Adrenal gland (tissue), 9 donors: ENCODE measurements at regions not wholly inside any gene's neighbourhood (a gene's known extent, or its start where the extent isn't known, plus 50 kb on each side); places are given as distances from the start of the nearest gene placed in this dataset.
A peak's percentile ranks its signal among the peaks of the same experiment; 100 is the strongest.

Source experiments
- DNase-seq, 7 donors: peaks; one replicate each; pipeline ENCODE4 v3.0.0-alpha.2; 2019 to 2020
- H3K27ac ChIP-seq, 5 donors: fragments of 200-600 bp; sonication (generic) in 4 of 5; 1 replicate in 3 of 5; 2 replicates in 2 of 5; pipeline versions ENCODE4 v1.5.1 to v1.8.0; 2016 to 2020; ENCODE audit warnings: mild to moderate bottlenecking in 1 of 5
- H3K27me3 ChIP-seq: fragments of 200-600 bp; 2 replicates; pipeline ENCODE4 v1.8.0; 2021
- H3K36me3 ChIP-seq, 2 donors: fragments of 200-600 bp; replicated peaks in 1 of 2; 1 replicate in 1 of 2; 2 replicates in 1 of 2; pipeline versions ENCODE4 v1.5.1 to v1.8.0; 2018 to 2022
- H3K4me1 ChIP-seq, 2 donors: fragments of 200-600 bp; replicated peaks in 1 of 2; 1 replicate in 1 of 2; 2 replicates in 1 of 2; pipeline versions ENCODE4 v1.5.1 to v1.8.0; 2018 to 2021
- H3K4me3 ChIP-seq, 4 donors: fragments of 200-600 bp; sonication (generic) in 3 of 4; one replicate each; pipeline ENCODE4 v1.5.1; 2016 to 2018
- H3K9me3 ChIP-seq, 3 donors: fragments of 200-600 bp; sonication (generic) in 1 of 3; replicated peaks in 1 of 3; 1 replicate in 2 of 3; 2 replicates in 1 of 3; pipeline versions ENCODE4 v1.5.1 to v1.8.0; 2016 to 2021
- POLR2A ChIP-seq, 2 donors: fragments of 450-650 bp; IDR thresholded peaks; one replicate each; pipeline ENCODE4 v1.6.1; 2017; ENCODE audit warnings: antibody characterized with exemption in 2 of 2, mild to moderate bottlenecking in 2 of 2, moderate library complexity in 1 of 2
- WGBS, 4 donors: extraction: QIAGEN DNeasy Blood & Tissue Kit in 2 of 4; methylation state at CpG; one replicate each; pipeline versions ENCODE4 v1.1.5 to v1.1.7; 2013 to 2017; 5-methylcytosine and 5-hydroxymethylcytosine counted together
- intact Hi-C, 2 donors: fragments of 100-400 bp; cut with DNase I; formaldehyde crosslinking; loops; one replicate each; pipeline versions ENCODE4 v1.14.1 to v1.15.0; 2022 to 2023
- TF ChIP-seq, protein P1 (sequence below), 6 experiments: fragments of 450-650 bp in 4 of 6; fragments of 200-600 bp in 2 of 6; sonication (generic) in 1 of 6; IDR thresholded peaks; 1 replicate in 5 of 6; 2 replicates in 1 of 6; pipeline versions ENCODE4 v1.5.1 to v1.8.0; 2016 to 2021; ENCODE audit warnings: antibody characterized with exemption in 6 of 6, mild to moderate bottlenecking in 2 of 6, moderate library complexity in 1 of 6
- donor health status: healthy with polysubstance abuse.
- donor health status: Bipolar disorder and iron deficiency.
- donor health status: DM: yes; HTN: yes; CAD: no.
- donor health status: DM: no; HTN: no; CAD: no.
- donor health status: DM: no; HTN: no; CAD: no.

DNA sequence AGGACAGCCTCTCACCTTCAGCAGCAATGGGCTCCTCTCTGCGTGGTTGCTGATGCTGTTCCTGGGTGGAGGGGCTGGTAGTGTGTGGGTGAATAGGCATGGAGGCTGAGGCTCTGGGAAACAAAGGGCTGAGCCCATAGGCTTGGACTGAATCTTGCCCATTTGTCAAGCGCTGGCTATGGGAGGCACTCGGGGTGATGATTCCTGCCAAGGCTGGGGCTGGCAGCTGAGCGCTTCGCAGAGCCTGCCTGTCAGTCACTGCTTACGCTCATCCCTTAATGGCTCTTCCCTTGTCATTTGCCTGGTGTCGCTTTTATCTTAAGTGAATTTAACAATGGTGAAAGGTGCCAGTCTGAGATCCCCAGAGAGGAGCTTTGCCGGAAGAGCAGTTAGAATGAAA is 353.3 kb downstream of the PBX1 start:
- H3K4me1 ChIP-seq: no peaks in the 10 kb centered on the region
- H3K27me3 ChIP-seq: no peaks in the 10 kb centered on the region
- no peak for DNase-seq
- H3K27ac ChIP-seq: no peak overlapping the region
- no peak for TF ChIP-seq POLR2A (IDR thresholded peaks at IDR 0.05)
- TF ChIP-seq, protein P1, sequence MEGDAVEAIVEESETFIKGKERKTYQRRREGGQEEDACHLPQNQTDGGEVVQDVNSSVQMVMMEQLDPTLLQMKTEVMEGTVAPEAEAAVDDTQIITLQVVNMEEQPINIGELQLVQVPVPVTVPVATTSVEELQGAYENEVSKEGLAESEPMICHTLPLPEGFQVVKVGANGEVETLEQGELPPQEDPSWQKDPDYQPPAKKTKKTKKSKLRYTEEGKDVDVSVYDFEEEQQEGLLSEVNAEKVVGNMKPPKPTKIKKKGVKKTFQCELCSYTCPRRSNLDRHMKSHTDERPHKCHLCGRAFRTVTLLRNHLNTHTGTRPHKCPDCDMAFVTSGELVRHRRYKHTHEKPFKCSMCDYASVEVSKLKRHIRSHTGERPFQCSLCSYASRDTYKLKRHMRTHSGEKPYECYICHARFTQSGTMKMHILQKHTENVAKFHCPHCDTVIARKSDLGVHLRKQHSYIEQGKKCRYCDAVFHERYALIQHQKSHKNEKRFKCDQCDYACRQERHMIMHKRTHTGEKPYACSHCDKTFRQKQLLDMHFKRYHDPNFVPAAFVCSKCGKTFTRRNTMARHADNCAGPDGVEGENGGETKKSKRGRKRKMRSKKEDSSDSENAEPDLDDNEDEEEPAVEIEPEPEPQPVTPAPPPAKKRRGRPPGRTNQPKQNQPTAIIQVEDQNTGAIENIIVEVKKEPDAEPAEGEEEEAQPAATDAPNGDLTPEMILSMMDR (IDR thresholded peaks at IDR 0.05): no peak
- H3K4me3 ChIP-seq: no peak overlapping the region
- 88 to 97% (median 91%) methylated on average over 6 to 8 of the region's 8 CpGs for WGBS, 4 donors
- H3K9me3 ChIP-seq: no peaks in the 10 kb centered on the region
- no peaks in the 10 kb centered on the region for H3K36me3 ChIP-seq
- intact Hi-C loops: no loop called here

DNA sequence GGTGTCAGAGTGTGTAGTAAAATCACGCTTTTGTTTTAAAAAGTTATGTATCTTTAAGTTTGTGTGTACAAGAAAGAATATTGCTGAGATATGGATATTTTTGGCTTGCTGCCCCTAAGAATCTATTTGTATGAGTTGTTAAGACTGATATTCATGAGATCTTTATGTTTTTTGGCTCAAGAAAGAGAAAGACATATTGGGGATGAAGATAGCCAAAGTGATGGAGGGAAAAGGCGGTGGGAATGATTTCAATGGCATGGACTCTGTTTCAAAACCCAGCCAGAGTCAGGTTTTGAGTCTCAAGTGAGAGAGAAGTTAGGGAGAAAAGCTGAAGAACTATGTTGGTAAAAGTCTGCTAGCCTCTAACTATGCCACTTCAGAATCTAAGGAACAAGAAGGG is 351.7 kb downstream of the PBX1 start:
- intact Hi-C loops: no loop called here
- H3K9me3 ChIP-seq: no peaks in the 10 kb centered on the region
- no peak for DNase-seq
- 81 to 92% (median 86%) methylated on average over 2 of the region's 2 CpGs for WGBS, 4 donors
- H3K27me3 ChIP-seq: no peaks in the 10 kb centered on the region
- TF ChIP-seq POLR2A (IDR thresholded peaks at IDR 0.05): no peak
- TF ChIP-seq, protein P1 (IDR thresholded peaks at IDR 0.05): no peak
- H3K27ac ChIP-seq: no peak overlapping the region
- H3K4me1 ChIP-seq: no peaks in the 10 kb centered on the region
- H3K36me3 ChIP-seq: no peaks in the 10 kb centered on the region
- no peak overlapping the region for H3K4me3 ChIP-seq

DNA sequence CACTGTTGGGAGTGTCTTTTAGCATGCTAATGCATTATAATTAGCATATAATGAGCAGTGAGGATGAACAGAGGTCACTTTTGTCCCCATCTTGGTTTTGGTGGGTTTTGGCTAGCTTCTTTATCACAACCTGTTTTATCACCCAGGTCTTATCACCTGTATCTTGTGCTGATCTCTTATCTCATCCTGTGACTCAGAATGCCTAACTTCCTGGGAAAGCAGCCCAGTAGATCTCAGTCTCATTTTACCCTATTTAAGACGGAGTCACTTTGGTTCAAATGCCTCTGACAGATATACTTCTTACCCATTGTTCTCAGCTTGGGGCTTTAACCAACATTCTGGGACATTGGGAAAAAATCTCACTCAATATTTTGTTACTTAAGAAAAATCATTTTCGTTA is 348.7 kb downstream of the PBX1 start:
- no peaks in the 10 kb centered on the region for H3K27me3 ChIP-seq
- WGBS, 4 donors: 40 to 42% (median 41%) methylated on average over 2 of the region's 2 CpGs
- intact Hi-C loops: no loop called here
- no peak overlapping the region for H3K27ac ChIP-seq
- no peaks in the 10 kb centered on the region for H3K4me1 ChIP-seq
- DNase-seq: peak in 1 of 7 donors; percentile 15
- H3K36me3 ChIP-seq: no peaks in the 10 kb centered on the region
- H3K4me3 ChIP-seq: no peak overlapping the region
- H3K9me3 ChIP-seq: no peaks in the 10 kb centered on the region
- TF ChIP-seq POLR2A (IDR thresholded peaks at IDR 0.05): no peak
- TF ChIP-seq, protein P1 (IDR thresholded peaks at IDR 0.05): no peak

DNA sequence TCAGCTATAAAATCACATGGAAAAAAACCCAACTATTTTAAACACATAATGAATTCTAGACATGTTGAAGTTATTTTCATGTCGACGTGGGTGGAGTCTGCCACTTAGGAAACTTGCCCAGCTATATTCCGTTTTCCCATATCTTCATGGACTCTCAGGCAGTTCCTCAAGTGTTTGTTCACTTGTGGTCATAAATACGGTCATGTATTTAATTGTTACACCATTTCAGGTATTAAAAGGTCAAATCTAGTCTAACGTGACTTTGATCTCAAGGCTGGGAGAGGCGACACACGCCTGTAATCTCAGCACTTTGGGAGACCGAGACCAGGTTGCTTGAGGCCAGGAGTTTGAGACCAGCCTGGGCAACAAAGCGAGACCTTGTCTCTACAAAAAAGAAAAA is 346.9 kb downstream of the PBX1 start:
- Histone ChIP-seq H3K27ac (no peak overlapping the region), H3K4me1 (no peaks in the 10 kb centered on the region), H3K36me3 (no peaks in the 10 kb centered on the region), H3K4me3 (no peak overlapping the region), H3K27me3 (no peaks in the 10 kb centered on the region), H3K9me3 (no peaks in the 10 kb centered on the region)
- WGBS, 4 donors: 78 to 82% (median 80%) methylated on average over 9 of the region's 9 CpGs
- no peak for DNase-seq
- intact Hi-C loops: no loop called here
- no peak for TF ChIP-seq POLR2A (IDR thresholded peaks at IDR 0.05)
- TF ChIP-seq, protein P1 (IDR thresholded peaks at IDR 0.05): no peak
